ENCODE measurements at regions not wholly inside any gene's neighbourhood (a gene's known extent, or its start where the extent isn't known, plus 50 kb on each side); places are given as distances from the start of the nearest gene placed in this dataset.

DNA sequence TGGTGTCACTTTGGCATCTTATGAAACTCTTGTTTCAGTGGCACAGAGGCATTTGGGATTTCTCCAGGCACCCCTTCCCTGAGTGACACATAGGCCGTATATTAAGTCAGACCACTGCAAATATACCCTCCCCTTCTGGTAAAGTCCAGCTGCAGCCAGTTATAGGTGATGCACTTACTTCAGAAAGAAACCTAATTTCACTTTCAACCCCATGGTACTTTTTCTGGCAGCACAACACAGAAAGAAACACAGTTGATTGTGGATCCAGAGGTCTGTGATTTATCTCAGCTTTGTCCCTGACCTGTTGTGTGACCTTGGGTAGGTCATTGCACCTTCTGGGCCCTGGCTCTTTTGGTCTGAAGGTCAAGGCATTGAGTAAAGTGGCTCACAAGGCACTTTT is 173.2 kb downstream of the BUB3 start:
- TF ChIP-seq, protein P1, sequence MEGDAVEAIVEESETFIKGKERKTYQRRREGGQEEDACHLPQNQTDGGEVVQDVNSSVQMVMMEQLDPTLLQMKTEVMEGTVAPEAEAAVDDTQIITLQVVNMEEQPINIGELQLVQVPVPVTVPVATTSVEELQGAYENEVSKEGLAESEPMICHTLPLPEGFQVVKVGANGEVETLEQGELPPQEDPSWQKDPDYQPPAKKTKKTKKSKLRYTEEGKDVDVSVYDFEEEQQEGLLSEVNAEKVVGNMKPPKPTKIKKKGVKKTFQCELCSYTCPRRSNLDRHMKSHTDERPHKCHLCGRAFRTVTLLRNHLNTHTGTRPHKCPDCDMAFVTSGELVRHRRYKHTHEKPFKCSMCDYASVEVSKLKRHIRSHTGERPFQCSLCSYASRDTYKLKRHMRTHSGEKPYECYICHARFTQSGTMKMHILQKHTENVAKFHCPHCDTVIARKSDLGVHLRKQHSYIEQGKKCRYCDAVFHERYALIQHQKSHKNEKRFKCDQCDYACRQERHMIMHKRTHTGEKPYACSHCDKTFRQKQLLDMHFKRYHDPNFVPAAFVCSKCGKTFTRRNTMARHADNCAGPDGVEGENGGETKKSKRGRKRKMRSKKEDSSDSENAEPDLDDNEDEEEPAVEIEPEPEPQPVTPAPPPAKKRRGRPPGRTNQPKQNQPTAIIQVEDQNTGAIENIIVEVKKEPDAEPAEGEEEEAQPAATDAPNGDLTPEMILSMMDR (IDR thresholded peaks at IDR 0.05; ENCODE audit: low read depth, low read length, missing control alignments): no peak
- no peak for DNase-seq (ENCODE audit: extremely low read depth, low read depth)
- no peak overlapping the region for H3K4me3 ChIP-seq (replicated peaks; ENCODE audit: low read depth, low read length)

DNA sequence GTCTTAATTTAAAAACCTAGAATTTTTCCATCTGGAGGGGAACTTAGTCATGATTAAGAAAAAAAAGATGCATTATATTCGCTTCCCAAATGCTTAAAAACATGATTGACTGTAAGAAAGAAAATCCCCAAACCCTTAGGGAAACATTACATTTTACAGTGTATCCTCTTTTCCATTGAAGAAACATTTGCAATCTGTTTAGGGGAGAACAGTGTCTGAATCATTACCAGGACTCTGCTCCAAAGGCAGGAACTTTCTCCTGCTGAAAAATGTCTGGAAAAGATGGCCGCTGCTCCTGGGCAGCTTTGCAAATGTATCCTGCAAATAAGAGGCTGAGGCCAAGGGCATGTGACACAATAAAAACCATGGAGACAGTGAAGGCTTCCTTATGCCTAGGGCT is 173.7 kb downstream of the BUB3 start:
- DNase-seq (ENCODE audit: extremely low read depth, low read depth): no peak
- no peak overlapping the region for H3K4me3 ChIP-seq (replicated peaks; ENCODE audit: low read depth, low read length)
- TF ChIP-seq, protein P1 (IDR thresholded peaks at IDR 0.05; ENCODE audit: low read depth, low read length, missing control alignments): no peak

DNA sequence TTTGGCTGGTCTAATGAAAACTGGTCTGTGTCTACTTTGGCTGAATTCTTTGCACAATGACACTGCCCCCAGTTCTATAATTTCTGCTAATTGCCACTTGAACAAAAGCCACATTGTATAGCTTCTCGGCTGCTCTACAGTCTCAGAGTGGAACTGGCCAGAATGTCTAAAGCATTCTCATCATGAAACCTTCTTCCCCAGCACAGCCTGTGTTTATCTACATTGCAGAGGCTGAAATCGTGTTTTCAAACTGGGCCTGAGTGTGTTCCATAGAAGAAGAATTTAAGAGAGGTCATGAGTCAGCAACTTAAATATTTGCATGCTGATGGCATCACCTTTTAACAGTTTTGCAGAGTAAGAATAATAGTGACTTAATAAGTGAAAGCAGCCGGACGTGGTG is 177.2 kb downstream of the BUB3 start:
- no peak overlapping the region for H3K4me3 ChIP-seq (replicated peaks; ENCODE audit: low read depth, low read length)
- TF ChIP-seq, protein P1 (IDR thresholded peaks at IDR 0.05; ENCODE audit: low read depth, low read length, missing control alignments): no peak
- DNase-seq (ENCODE audit: extremely low read depth, low read depth): no peak

DNA sequence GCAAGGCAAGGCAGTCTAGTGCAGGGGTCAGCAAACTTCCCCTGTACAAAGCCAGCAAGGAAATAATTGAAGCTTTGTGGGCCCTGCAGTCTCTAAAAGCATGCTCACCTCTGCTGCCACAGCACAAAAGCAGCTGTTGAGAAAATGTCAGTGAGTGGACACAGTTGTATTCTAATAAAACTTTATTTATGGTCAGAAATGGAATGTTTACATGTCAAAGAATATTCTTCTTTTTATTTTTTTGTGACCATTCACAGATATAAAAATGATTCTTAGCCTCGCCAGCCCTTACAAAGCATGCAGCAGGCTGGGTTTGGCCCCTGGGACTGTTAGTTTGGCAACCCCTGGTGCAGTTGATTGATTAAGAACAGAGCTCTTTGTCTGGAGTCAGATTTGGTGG is 192.4 kb downstream of the BUB3 start:
- H3K4me3 ChIP-seq (replicated peaks; ENCODE audit: low read depth, low read length): no peak overlapping the region
- no peak for DNase-seq (ENCODE audit: extremely low read depth, low read depth)
- TF ChIP-seq, protein P1 (IDR thresholded peaks at IDR 0.05; ENCODE audit: low read depth, low read length, missing control alignments): no peak

DNA sequence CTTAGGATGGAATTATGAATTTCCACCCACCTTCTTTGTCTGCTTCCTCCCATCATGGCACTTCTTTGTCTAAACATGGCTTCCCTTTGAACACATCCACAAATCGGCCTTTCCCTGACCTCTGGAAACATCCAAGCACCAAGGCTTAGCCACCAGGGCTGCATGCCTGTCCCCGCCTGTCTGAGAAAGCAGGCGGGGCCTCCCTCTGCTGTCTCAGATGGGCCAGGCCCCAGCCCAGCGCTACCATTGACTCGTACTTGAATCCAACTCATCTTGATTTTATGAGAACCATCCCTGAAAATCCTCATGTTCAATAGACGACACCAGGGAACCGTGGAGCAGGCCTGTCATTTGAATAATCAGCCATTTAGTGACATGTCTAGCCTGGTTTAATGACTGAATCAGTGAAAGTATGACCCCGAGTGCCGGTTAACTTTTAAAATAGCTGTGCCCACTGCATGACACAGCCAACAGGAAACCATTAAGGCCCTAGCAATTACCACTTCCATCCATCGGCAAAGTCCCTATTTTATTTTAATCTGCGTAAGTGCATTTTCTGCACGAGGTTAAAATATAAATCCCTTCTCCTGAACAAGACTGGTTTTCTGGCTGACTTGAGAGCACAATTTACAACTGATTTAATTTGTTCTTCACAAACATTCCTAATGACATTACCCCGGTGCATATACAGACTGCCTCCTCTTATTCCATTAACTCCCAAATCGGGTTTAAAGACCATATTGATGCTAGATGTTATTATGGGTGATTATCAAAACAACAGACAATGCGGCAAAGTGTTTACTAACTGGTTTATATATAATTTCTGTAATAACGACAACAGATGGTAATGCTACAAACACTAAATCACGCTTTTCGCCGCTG is 194.7 kb downstream of the BUB3 start:
- DNase-seq (ENCODE audit: extremely low read depth, low read depth): no peak
- TF ChIP-seq, protein P1 (IDR thresholded peaks at IDR 0.05; ENCODE audit: low read depth, low read length, missing control alignments): no peak
- H3K4me3 ChIP-seq (replicated peaks; ENCODE audit: low read depth, low read length): no peak overlapping the region

DNA sequence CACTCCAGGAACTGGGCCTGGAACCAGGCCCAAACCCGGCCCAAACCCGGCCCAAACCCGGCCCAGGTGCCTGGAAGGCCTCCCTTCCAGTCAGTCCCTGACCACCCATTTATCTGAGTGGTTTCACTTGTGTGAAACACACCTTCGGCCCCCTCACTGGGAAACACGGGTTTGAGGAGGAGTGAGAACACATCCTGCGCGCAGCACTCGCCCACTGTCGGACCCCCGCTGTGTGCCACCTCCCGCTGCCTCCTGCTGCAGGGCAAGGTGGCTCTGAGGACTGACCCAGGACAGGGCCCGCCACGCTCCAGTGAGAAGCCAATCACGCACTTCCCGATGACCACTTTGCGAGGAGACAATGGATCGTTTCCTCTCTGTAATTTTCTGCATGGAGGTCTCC is 197.5 kb downstream of the BUB3 start:
- no peak overlapping the region for H3K4me3 ChIP-seq (replicated peaks; ENCODE audit: low read depth, low read length)
- TF ChIP-seq, protein P1 (IDR thresholded peaks at IDR 0.05; ENCODE audit: low read depth, low read length, missing control alignments): no peak
- DNase-seq (ENCODE audit: extremely low read depth, low read depth): no peak

All from HFF-Myc (cell line).